DOHH2 (cell line): ENCODE measurements at regions not wholly inside any gene's neighbourhood (a gene's known extent, or its start where the extent isn't known, plus 50 kb on each side); places are given as distances from the start of the nearest gene placed in this dataset.

ENCODE experiments used
- CTCF ChIP-seq: fragments of 200-600 bp; sonication (generic); IDR thresholded peaks from one replicate; pipeline ENCODE4 v1.5.1; 2014; ENCODE audit warnings: antibody characterized with exemption, mild to moderate bottlenecking, low read depth, low read length; ENCODE audit not compliant: poor library complexity, severe bottlenecking
- EZH2phosphoT487 ChIP-seq: fragments of 200-600 bp; sonication (generic); IDR thresholded peaks from 2 replicates; pipeline ENCODE4 v1.6.1; 2017; ENCODE audit warnings: borderline replicate concordance, mild to moderate bottlenecking, antibody characterized with exemption, low read length, moderate library complexity, mixed read lengths

- TF ChIP-seq CTCF (no peak), EZH2phosphoT487 (no peak)
Measured at GRCh38 chr9:78668148-78668832, 371.4 kb downstream of the PSAT1 start.
